Colonic mucosa (tissue), 4 donors: ENCODE measurements at regions not wholly inside any gene's neighbourhood (a gene's known extent, or its start where the extent isn't known, plus 50 kb on each side); places are given as distances from the start of the nearest gene placed in this dataset.

Experiments used
- DNase-seq: peaks from one replicate; pipeline ENCODE4 v3.0.0-alpha.2; 2020
- H3K27ac ChIP-seq: fragments of 200-600 bp; one replicate; pipeline ENCODE4 v1.8.0; 2021
- H3K27me3 ChIP-seq: fragments of 200-600 bp; one replicate; pipeline ENCODE4 v1.8.0; 2021
- H3K36me3 ChIP-seq: fragments of 200-600 bp; one replicate; pipeline ENCODE4 v1.8.0; 2021
- H3K4me1 ChIP-seq: fragments of 200-600 bp; one replicate; pipeline ENCODE4 v1.8.0; 2021; ENCODE audit warnings: mild to moderate bottlenecking
- H3K4me3 ChIP-seq: fragments of 200-600 bp; one replicate; pipeline ENCODE4 v1.8.0; 2021
- H3K9ac ChIP-seq, 2 donors: one replicate each; pipeline ENCODE4 v1.7.0; 2013; ENCODE audit warnings: control low read depth in 2 of 2, low read depth in 2 of 2, low read length in 2 of 2
- H3K9me3 ChIP-seq: fragments of 200-600 bp; one replicate; pipeline ENCODE4 v1.8.0; 2021
- CTCF ChIP-seq: fragments of 200-600 bp; IDR thresholded peaks from one replicate; pipeline ENCODE4 v1.8.0; 2022; ENCODE audit warnings: antibody characterized with exemption, mild to moderate bottlenecking
- intact Hi-C: fragments of 100-400 bp; cut with DNase I; formaldehyde crosslinking; loops from one replicate; pipeline ENCODE4 v1.14.1; 2022
- donor health status: healthy.
- donor health status: DM: no; HTN: no; CAD: no.
- donor health status: DM: no; HTN: no; CAD: no.

- Histone ChIP-seq H3K36me3 (no peaks in the 10 kb centered on the region), H3K4me3 (no peak overlapping the region), H3K9me3 (no peaks in the 10 kb centered on the region), H3K27ac (no peak overlapping the region), H3K9ac (no peak overlapping the region), H3K27me3 (no peaks in the 10 kb centered on the region), H3K4me1 (no peaks in the 10 kb centered on the region)
- intact Hi-C loops: no loop called here
- DNase-seq: no peak
- no peak for TF ChIP-seq CTCF
Measured at GRCh38 chrX:80331285-80331684, 89.0 kb upstream of the TENT5D start.

GRCh38 chrX:80334583-80334982, 85.7 kb upstream of the TENT5D start:
- Histone ChIP-seq H3K9me3 (no peaks in the 10 kb centered on the region), H3K9ac (no peak overlapping the region), H3K27ac (no peak overlapping the region), H3K4me3 (no peak overlapping the region), H3K27me3 (no peaks in the 10 kb centered on the region), H3K4me1 (no peaks in the 10 kb centered on the region), H3K36me3 (no peaks in the 10 kb centered on the region)
- TF ChIP-seq CTCF: no peak
- intact Hi-C loops: no loop called here
- no peak for DNase-seq

GRCh38 chrX:80335062-80335830, 85.0 kb upstream of the TENT5D start:
- Histone ChIP-seq H3K27me3 (no peaks in the 10 kb centered on the region), H3K27ac (no peak overlapping the region), H3K9ac (no peak overlapping the region), H3K4me3 (peak overlapping the region; percentile 26), H3K9me3 (no peaks in the 10 kb centered on the region), H3K4me1 (no peaks in the 10 kb centered on the region), H3K36me3 (no peaks in the 10 kb centered on the region)
- intact Hi-C loops: no loop called here
- TF ChIP-seq CTCF: no peak
- peak; percentile 61 for DNase-seq

GRCh38 chrX:80354966-80355465, 65.2 kb upstream of the TENT5D start:
- Histone ChIP-seq H3K9me3 (no peaks in the 10 kb centered on the region), H3K27me3 (no peaks in the 10 kb centered on the region), H3K4me3 (no peak overlapping the region), H3K27ac (no peak overlapping the region), H3K36me3 (no peaks in the 10 kb centered on the region), H3K9ac (no peak overlapping the region), H3K4me1 (no peaks in the 10 kb centered on the region)
- intact Hi-C loops: no loop called here
- TF ChIP-seq CTCF: no peak
- DNase-seq: no peak
